ENCODE measurements at regions not wholly inside any gene's neighbourhood (a gene's known extent, or its start where the extent isn't known, plus 50 kb on each side); places are given as distances from the start of the nearest gene placed in this dataset.

- no peak for TF ChIP-seq RBBP5 (IDR thresholded peaks at IDR 0.05; ENCODE audit: borderline replicate concordance, low read depth, low read length)
- no peak for TF ChIP-seq SIX5 (IDR thresholded peaks at IDR 0.05; ENCODE audit: low read depth, low read length)
- no peak for TF ChIP-seq JUND (IDR thresholded peaks at IDR 0.05; ENCODE audit: low read length)
Measured at GRCh38 chr4:14887842-14888433, 114.3 kb upstream of the CPEB2 start (continued).

Measured in H1 (cell line).